Activated naive CD8-positive, alpha-beta T cell treated with anti-CD3 and anti-CD28 coated beads, Interleukin-2, amount 50 U/mL, for 16 hours (primary cell): ENCODE measurements at regions not wholly inside any gene's neighbourhood (a gene's known extent, or its start where the extent isn't known, plus 50 kb on each side); places are given as distances from the start of the nearest gene placed in this dataset.
"Not testable (repeated sequence)": the region's sequence is repeated elsewhere in the genome, so short reads cannot be mapped to it uniquely, and the experiment has no call there.

Source experiments
- DNase-seq: peaks from one replicate; pipeline ENCODE4 v3.0.0-alpha.2; 2020; ENCODE audit warnings: low read depth, low spot score

GRCh38 chr1:88523854-88524528 is 160.1 kb upstream of the PKN2 start:
- no peak for DNase-seq

GRCh38 chr1:88526456-88526855 is 157.6 kb upstream of the PKN2 start:
- DNase-seq, result no peak

- no peak for DNase-seq
Measured at GRCh38 chr1:88528792-88529191, 155.3 kb upstream of the PKN2 start.

DNA sequence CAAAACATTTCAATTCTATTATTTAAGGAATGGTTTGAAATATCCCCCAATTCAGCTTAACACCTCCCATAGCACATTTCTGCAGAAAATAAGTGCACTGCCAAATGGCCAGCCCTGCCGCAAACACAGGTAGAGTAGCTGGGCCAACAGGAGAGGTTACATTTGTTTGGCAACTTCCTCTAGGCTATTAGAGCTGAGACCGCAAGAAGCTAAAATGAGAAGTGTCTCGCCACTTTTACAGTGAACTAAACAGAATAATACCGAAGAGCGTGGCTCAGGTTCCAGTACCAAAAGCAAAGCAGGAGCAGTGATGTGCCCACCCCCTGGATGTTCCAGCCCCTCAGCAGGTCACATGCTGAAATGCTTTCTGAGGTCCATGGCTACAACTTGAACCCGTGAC is 154.5 kb upstream of the PKN2 start:
- DNase-seq, result no peak

DNA sequence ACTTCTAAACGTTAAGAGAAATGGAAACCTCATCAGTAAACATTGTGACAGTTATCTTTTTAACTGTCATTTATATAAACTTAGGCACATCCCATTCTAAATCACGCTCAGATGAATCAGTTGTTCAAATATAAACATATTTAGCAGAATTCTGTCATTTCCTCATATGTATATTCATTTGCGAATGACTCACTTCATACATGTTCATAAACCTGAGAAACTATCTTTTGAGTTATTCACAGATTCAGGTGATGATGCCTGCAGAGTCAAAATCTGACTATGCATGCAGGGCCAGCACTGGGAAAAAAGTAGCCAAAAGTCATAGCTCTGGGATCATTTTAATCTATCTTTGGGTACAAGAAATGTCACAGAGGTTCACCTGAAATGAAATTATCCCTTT is 153.8 kb upstream of the PKN2 start:
- DNase-seq, result no peak

DNA sequence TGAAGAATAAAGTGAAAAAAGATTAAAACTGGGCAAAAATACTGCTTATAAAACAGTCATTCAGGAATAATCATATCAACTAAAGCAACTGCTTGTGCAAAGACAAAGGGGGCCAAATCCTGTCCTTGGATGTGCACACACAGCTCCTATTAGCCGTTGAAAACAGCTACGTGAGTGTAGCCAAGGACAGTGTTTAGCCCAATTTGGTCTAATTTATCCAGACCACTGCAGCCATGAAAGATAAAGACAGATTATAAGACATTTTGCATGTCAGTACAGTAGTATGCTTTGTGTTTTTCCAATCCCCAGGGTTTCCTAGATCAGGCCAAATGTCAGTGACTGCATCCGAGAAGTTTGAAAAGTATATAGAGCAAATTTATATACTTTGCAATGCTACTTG is 146.3 kb upstream of the PKN2 start:
- DNase-seq, result no peak

DNA sequence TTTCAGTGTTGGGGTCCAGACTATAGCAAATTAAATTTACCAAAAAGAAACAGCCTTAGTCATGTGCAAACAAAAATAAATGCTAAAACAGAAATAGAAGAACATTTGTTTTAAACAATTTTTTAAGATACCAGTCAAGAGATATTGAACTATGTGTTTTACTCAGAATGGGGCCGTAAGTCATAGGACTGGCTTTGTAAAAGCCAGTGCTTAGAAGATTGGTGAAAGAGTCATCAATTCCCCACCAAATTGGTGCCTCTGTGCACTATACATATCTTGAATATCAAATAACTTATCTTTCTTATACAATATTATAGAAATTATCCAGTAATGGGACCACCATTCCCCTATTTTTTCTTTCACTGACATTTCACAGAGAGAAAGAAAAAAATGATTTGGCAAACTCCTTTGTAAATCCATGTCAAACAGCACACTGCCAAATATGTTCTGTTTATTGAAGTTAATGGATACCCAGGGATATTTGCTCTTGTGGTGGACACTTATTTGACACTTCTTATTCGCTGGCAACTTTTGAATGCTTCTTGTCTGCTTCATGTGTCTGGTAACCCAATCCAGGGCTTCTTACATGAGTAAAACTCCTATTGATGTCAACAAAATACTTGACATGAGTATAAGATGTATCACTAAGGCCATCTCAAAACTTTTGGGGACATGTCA is 145.7 kb upstream of the PKN2 start:
- no peak for DNase-seq

DNA sequence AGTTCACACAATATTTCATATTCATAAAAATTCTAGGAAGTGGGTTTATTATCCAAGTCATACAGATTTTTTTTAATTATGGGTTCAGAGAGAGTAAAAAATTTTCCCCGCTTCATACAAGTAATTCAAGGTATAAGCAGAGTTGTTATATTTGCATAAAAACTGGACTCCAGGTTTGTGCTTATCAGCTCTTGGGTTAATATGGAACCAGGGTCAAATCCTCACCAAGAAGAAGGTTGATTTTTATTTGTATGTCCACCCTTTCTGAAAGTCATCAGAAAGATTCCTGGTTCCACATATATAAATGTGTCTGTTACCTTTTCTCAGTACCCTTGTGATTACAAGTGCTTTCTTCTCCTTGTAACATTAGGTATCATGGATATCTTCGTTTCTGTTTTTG is 143.8 kb upstream of the PKN2 start:
- DNase-seq, result no peak

DNA sequence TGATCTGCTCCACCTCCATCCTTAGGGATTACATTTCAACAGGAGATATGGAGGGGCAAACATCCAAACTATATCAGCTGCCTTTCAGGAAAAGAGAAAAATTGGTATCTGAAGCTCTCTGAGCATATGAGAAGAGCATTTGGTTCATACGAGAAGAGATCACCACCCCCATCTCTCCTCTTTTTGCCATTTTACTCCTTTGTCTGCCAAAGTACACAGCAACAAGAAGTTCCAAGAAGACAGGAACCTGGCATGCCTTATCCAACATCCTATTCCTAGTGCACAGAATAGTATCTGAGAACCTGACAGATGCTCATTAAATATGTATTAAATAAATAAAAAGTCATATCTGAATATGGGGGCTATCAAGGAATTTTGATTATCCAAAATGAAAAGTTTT is 142.5 kb upstream of the PKN2 start:
- no peak for DNase-seq

- DNase-seq, result no peak
Measured at GRCh38 chr1:88544195-88544594, 139.9 kb upstream of the PKN2 start.

DNA sequence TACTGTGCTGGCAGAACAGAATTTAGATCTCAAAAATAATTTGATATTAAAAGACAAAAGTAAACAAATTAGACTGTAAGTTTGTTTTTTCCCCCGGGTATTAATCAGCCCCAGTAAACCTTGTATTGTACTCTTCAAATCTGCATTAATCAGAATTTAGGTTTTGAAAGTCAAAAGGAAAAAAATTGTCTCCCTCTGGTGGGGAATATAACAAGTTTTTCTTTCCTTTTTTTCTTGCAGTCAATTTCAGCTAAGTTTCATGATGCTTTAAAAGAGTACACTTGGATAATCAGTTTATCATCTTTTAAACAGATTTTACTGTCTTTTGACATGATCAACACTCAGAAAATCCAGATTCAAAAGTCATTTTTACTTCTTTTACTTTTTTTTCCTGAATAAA is 134.5 kb upstream of the PKN2 start:
- DNase-seq, result no peak

DNA sequence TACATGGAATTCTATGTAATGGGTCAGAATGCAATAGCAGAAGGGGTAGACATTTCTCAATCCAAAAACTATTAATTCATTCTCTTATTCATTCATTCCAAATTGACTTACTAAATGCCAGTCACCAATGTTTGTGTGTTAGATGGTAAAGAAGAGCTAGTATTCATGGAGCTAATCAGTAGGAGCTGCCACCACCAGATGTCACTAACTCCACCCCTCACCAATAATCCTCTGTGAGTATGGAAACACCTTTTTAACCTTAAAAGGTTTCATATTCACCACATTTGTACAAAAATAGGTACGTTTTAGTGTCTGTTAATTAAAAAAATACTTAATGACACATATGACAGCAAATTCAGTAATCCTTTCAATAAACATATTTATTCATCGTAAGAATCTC is 131.8 kb upstream of the PKN2 start:
- no peak for DNase-seq

- no peak for DNase-seq
Measured at GRCh38 chr1:88557014-88557413, 127.1 kb upstream of the PKN2 start.

GRCh38 chr1:88560621-88561020 is 123.5 kb upstream of the PKN2 start:
- no peak for DNase-seq

GRCh38 chr1:88562991-88563390 is 121.1 kb upstream of the PKN2 start:
- no peak for DNase-seq

GRCh38 chr1:88566615-88567387 is 117.3 kb upstream of the PKN2 start:
- DNase-seq, result no peak

GRCh38 chr1:88571506-88571905 is 112.6 kb upstream of the PKN2 start:
- DNase-seq, result no peak

DNA sequence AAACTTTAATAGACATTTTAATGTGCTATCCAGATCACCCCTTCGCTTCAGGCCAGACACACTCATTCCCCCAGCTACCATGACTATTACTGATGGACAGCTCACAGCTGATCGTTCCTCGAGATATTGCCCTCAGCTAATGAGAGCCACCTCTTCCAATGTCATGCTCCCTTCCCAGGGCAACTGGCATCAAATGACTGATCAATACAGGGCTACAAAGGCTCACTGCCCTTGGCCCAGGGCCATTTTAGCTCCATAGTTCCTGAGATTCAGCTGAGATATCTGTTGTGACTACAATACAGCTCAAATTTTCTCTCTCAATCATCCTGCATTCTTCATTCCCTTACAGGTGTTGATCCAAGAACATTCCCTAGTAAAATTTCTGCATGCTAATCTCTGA is 104.5 kb upstream of the PKN2 start:
- no peak for DNase-seq

- DNase-seq, result no peak
Measured at GRCh38 chr1:88581703-88582102, 102.4 kb upstream of the PKN2 start.

GRCh38 chr1:88593358-88593757 is 90.7 kb upstream of the PKN2 start:
- DNase-seq, result no peak

DNA sequence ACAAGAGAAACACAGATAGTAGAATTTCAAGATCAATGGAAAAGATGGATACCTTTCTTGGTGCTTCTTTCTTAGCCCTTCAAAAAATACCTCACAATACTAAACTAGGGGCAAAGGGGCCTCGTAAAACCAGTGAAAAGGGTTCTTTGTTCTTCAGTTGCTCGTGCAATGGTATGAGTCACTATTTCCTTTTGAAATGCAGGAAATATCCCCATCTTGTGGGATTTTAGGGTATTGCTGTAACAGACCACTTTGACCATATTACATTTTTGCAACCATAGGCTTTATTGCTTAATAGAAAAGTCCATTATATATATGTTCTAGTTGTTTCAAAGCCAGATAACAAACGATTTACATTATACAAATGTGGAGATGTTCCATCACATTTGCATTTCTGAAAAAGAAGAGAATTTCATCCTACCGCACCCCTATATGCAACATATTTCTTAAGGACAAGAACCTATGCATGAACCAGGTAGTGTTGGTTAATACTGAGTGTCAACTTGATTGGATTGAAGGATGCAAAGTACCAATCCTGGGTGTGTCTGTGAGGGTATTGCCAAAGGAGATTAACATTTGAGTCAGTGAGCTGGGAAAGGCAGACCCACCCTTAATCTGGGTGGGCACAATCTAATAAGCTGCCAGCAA is 88.6 kb upstream of the PKN2 start:
- DNase-seq, result no peak

DNA sequence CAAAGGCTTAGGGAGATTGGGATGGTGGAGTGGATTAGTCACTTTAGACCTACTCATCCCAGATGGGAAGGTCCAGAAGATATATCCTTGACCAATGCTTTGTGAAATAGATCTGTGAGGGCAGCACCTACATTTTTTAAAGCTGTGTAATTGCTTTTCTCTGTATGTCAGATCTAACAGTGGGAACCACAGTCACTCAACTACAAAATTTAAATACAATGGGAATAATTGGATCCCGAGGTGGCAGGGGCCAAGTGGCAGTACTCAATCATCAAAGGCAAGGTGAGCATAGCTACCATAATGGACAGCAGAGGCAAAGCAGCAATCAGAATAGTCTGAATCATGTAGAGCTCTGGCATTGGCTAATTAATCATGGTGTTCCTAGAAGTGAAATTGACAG is 86.1 kb upstream of the PKN2 start:
- not testable (repeated sequence) for DNase-seq
